Epithelial cell of proximal tubule (primary cell): ENCODE measurements at regions not wholly inside any gene's neighbourhood (a gene's known extent, or its start where the extent isn't known, plus 50 kb on each side); places are given as distances from the start of the nearest gene placed in this dataset.
"Not testable (repeated sequence)": the region's sequence is repeated elsewhere in the genome, so short reads cannot be mapped to it uniquely, and the experiment has no call there.

Source experiments
- DNase-seq: peaks from one replicate; pipeline ENCODE4 v3.0.0-alpha.2; 2011; ENCODE audit warnings: low read depth
- H3K4me3 ChIP-seq: 2 replicates; pipeline ENCODE4 v1.5.1; 2011; ENCODE audit warnings: low read depth, mild to moderate bottlenecking, low read length
- TF ChIP-seq, protein P1 (sequence below): conservative IDR thresholded peaks from 2 replicates; pipeline ENCODE4 v1.5.1; 2012; ENCODE audit warnings: low read depth, mild to moderate bottlenecking, low read length

DNA sequence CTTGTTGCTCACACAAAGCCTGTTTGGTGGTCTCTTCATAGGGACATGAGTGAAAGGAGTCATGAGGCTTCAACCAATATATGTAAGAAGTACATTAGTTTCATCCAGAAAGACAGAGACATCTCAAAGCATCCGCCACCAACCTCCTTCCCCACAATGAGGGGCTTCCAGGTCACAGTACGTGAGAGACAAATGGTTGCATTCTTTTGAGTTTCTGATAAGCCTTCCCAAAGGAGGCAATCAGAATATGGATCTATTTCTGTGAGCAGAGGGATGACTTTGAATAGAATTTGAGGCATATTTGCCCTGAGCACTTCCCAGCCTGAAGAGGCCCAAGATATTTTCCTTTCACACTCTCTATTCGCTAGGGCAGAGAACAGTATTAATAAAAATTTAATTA lies 931.1 kb downstream of the FAM181B start:
- TF ChIP-seq, protein P1, sequence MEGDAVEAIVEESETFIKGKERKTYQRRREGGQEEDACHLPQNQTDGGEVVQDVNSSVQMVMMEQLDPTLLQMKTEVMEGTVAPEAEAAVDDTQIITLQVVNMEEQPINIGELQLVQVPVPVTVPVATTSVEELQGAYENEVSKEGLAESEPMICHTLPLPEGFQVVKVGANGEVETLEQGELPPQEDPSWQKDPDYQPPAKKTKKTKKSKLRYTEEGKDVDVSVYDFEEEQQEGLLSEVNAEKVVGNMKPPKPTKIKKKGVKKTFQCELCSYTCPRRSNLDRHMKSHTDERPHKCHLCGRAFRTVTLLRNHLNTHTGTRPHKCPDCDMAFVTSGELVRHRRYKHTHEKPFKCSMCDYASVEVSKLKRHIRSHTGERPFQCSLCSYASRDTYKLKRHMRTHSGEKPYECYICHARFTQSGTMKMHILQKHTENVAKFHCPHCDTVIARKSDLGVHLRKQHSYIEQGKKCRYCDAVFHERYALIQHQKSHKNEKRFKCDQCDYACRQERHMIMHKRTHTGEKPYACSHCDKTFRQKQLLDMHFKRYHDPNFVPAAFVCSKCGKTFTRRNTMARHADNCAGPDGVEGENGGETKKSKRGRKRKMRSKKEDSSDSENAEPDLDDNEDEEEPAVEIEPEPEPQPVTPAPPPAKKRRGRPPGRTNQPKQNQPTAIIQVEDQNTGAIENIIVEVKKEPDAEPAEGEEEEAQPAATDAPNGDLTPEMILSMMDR, result no peak
- no peak overlapping the region for H3K4me3 ChIP-seq
- no peak for DNase-seq

DNA sequence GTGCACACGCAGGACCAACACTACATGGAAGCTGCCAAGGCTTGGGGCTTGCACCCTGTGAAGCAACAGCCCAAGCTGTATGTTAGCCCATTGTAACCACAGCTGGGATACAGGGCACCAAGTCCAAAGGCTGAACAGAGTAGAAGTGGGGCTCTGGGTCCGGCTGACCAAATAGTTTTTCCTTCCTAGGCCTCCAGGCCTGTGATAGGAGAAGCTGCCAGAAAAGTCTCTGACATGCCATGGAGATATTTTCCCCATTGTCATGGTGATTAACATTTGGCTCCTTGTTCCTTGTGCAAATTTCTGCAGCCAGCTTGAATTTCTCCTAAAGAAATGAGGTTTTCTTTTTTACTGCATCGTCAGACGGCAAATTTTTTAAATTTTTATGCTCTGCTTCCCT lies 941.2 kb downstream of the FAM181B start:
- DNase-seq, result no peak
- TF ChIP-seq, protein P1, result no peak

DNA sequence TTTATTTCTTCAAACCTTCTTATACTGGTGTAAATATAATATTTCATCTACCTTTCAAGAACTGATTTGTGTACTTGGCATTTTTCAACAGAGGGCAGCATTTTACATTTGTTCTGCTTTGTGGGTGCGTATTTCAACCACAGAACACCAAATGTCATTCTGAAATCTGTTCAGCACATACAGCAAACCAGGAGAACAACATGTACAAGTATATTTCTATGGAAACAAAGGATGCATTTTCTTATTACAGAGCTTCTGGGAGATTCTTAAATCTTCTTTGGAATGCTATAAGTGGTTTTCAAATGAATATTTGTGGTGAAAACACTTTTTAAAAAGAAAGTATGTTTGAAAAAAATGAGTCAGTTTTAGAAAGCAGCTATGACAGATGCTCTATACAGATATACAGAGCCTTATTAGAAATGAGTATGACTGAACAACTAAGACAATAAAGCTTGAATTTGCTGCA lies 946.0 kb downstream of the FAM181B start:
- DNase-seq, result peak; percentile 9
- H3K4me3 ChIP-seq, result no peak overlapping the region
- TF ChIP-seq, protein P1, result peak; percentile 42

More for the DNA sequence above, 941.2 kb downstream of the FAM181B start:
- no peak overlapping the region for H3K4me3 ChIP-seq

DNA sequence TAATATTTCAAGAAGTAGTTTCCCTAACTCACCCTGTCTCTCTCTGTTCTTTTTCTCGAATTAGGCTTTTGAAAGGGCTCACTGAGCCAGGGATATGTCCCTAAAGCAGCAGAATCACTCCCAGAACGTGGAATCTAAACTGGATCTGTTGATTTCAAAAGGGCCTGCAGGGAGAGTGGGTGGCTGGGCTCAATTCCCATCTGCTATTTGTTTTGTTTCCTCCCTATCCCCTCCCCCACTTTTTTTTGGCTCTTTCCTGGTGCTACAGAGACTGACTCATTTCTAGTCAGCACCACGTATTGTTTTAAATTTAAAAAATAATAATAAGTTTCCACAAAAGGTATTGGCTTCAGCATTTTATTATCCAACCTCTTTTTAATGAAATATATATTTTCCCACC lies 961.5 kb downstream of the FAM181B start:
- no peak overlapping the region for H3K4me3 ChIP-seq
- TF ChIP-seq, protein P1, result no peak
- no peak for DNase-seq

DNA sequence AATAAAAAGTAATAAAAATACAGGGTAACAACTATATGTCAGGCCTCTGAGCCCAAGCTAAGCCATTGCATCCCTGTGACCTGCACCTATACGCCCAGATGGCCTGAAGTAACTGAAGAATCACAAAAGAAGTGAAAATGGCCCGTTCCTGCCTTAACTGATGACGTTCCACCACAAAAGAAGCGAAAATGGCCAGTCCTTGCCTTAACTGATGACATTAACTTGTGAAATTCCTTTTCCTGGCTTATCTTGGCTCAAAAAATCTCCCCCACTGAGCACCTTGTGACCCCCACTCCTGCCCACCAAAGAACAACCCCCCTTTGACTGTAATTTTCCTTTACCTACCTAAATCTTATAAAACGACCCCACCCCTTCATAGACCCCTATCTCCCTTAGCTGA lies 963.8 kb downstream of the FAM181B start:
- not testable (repeated sequence) for DNase-seq

DNA sequence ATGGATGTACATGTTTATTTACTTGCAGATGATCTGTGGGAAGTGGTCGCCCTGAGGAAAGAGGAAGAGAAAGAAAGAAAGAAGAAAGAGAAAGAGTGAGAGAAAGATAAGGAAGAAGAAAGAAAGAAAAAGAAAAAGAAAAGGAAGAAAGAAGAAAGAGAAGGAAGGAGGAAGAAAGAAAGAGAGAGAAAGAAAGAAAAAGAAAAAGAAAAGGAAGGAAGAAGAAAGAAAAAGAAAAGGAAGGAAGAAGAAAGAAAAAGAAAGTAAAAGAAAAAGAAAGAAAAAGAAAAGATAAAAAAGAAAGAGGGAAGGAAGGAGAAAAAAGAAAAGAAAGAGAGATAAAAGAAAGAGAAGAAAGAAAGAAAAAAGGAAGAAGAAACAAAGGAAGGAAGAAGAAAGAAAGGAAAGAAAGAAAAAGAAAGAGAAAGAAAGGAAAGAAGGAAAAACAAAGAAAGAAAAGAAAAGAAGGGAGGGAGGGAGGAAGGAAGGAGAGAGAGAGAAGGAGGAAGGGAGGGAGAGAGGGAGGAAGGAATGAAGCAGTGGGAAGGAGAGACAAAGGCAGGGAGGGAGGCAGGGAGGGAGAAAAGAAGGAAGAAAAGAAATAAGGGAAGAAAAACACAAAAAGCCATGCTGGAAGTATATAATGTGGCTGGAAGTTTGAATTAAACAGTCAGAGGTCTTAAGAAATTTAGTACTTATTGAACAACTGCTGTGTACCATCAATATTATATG lies 976.6 kb downstream of the FAM181B start:
- TF ChIP-seq, protein P1, result no peak
- no peak overlapping the region for H3K4me3 ChIP-seq
- no peak for DNase-seq

More for the DNA sequence above, 963.8 kb downstream of the FAM181B start:
- H3K4me3 ChIP-seq, result not testable (repeated sequence)

DNA sequence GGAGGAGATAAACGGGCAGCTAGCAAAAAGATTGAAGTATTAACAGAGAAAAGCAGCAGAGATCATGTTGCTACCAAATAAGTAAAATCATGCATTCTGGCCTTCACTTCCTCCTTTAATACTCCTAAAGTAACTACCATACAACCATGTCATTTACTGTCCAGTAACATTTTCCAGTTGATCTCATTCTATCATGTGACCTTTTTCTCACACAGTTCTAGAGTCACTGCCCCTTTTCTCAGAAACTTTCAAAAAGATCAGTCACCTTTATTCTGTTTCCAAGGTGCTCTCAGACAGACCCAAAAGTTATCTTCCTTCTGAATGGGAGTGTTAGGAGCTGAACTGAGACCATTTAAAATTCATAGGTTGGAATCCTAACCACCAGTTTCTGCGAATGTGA lies 984.4 kb downstream of the FAM181B start:
- TF ChIP-seq, protein P1, result no peak
- H3K4me3 ChIP-seq, result no peak overlapping the region
- DNase-seq, result no peak
